AG10803 (cell line): ENCODE measurements at regions not wholly inside any gene's neighbourhood (a gene's known extent, or its start where the extent isn't known, plus 50 kb on each side); places are given as distances from the start of the nearest gene placed in this dataset.

Experiments used
- DNase-seq: peaks from one replicate; pipeline ENCODE4 v3.0.0; 2010; ENCODE audit warnings: low read depth
- H3K4me3 ChIP-seq: 2 replicates; pipeline ENCODE4 v1.5.1; 2011; ENCODE audit warnings: mild to moderate bottlenecking, low read length, control low read depth
- TF ChIP-seq, protein P1 (sequence below): conservative IDR thresholded peaks from 2 replicates; pipeline ENCODE4 v1.5.1; 2011; ENCODE audit warnings: mild to moderate bottlenecking, low read length, control low read depth, inconsistent platforms

DNA sequence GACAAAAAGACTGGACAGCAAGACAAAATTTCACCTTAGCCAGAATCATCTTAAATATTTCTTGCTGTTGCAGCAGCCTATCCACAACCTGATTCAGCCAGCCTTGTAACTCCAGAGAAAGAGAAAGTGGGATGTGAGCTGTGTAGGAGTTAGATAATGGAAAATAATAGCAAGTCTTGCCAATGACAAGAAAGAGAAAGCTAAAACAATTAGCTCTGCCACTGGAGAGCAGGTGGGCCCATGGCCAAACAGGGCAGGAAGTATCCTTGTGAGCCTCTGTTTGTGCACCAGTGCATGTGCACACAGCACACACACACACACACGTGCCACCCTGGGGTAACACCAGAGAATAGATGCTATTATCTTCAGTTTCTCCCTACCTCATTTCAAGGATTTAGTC lies 106.0 kb upstream of the CCDC196 start:
- DNase-seq = no peak
- H3K4me3 ChIP-seq = no peak overlapping the region
- TF ChIP-seq, protein P1, sequence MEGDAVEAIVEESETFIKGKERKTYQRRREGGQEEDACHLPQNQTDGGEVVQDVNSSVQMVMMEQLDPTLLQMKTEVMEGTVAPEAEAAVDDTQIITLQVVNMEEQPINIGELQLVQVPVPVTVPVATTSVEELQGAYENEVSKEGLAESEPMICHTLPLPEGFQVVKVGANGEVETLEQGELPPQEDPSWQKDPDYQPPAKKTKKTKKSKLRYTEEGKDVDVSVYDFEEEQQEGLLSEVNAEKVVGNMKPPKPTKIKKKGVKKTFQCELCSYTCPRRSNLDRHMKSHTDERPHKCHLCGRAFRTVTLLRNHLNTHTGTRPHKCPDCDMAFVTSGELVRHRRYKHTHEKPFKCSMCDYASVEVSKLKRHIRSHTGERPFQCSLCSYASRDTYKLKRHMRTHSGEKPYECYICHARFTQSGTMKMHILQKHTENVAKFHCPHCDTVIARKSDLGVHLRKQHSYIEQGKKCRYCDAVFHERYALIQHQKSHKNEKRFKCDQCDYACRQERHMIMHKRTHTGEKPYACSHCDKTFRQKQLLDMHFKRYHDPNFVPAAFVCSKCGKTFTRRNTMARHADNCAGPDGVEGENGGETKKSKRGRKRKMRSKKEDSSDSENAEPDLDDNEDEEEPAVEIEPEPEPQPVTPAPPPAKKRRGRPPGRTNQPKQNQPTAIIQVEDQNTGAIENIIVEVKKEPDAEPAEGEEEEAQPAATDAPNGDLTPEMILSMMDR = no peak

DNA sequence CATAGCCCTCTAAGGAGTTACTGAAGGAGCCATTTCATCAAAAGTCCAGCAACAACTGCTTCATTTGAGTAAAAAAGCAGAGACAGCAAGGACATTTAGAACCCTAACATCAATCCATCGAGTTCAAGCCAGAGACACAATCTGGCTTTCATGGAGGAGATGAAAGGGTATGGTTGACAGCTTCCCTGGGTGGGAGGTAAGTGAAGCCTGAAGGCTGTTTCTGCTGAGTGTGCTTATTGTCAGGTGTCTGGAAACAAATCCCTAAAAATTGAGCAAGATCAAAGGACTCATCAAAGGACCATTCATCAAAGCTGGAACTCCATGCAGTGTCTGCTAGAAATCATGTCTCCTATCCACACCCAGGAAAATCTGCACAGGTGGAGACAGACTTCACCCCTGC lies 104.4 kb upstream of the CCDC196 start:
- H3K4me3 ChIP-seq = no peak overlapping the region
- TF ChIP-seq, protein P1 = no peak
- DNase-seq = no peak

DNA sequence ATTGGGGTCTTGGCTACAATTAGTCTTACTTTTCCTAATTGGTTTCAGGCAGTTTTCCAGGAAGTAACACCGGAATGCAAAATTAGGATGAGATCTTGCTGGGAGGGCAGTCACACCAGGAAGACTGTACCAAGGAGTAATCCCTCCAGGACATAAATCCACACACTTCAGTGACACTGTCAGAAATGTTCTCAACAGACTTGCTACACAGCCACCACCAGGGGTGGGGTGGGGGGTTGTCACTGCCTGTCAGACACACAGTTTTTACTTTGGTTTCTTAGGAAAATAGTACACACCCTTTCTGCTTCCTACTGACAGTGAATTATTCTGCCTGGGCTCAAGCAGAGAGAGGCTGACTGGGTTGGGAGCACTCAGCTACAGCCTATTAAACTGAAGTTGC lies 102.9 kb upstream of the CCDC196 start:
- no peak overlapping the region for H3K4me3 ChIP-seq
- TF ChIP-seq, protein P1 = no peak
- no peak for DNase-seq

DNA sequence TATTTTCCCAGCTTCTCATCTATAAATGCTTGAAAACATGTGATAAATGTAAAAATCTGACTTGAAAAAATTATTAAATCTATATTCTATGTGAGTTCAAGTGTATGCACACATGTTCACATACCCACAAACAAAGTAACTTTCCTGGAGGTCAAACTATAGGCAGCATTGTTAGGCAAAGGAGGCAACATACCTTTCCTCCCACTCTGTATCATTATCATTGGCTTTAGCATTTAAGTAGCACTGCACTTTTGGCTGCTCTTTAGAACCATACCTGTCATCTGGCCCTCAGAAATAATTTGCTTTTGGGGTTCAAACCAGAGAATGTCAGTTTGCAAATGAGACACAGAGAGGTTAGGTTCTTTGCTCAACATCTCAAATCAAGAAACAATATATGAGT lies 102.4 kb upstream of the CCDC196 start:
- TF ChIP-seq, protein P1 = no peak
- no peak overlapping the region for H3K4me3 ChIP-seq
- DNase-seq = no peak

DNA sequence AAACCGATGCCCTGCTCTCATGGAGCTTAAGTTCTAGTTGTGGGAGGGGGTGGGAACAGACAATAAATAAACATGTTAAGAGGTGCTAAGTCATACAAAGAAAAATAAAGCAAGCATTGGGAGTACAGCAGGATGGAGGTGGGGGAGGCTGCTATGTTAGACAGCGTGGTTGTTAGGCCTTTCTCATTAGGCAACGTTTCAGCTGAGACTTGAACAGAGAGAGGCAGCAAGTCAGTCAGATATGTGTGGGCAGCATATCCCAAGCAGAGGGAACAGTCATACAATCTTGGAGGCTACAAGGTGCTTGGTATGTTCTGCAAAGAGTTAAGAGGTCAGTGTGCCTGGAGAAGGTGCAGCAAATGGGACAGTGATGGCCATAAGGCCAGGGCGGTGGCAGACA lies 97.7 kb upstream of the CCDC196 start:
- no peak overlapping the region for H3K4me3 ChIP-seq
- TF ChIP-seq, protein P1 = no peak
- no peak for DNase-seq

DNA sequence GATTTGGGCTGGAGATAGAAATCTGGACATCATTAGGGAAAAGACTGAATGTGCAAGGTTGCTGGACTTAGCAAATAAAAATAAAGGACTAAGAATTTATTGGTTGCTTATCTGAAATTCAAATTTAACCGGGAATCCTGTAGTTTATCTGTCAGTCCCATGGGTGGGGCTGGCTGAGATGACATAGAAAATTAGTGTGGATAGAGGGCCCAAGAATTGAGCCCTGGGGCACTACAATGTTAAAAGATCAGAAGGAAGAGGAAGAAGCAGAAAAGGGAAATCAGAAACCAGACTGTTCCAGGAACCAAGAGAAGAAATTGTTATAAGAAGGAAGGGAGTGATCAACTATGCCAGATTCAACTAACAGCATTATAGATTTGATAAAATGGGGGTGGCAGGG lies 96.7 kb upstream of the CCDC196 start:
- H3K4me3 ChIP-seq = no peak overlapping the region
- DNase-seq = no peak
- TF ChIP-seq, protein P1 = no peak

DNA sequence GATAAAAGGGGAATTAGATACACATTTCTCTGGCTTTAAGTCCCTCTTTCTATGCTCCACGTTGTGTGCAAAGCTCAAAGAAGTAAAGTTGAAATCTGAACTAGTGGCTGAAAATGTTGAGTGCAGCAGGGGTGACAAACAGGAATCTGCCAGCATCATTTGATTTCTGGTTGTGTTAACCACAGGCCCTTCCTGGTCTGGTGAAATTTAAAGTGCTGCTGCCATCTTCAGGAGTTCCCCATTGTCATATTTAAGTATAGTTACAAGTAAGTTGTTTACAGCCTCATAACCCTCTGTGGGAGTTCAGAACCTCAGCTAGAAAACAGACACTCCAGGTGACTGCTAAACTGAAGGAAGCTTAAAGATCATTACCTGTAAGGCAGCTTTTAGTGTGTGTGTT lies 90.9 kb upstream of the CCDC196 start:
- no peak for DNase-seq
- TF ChIP-seq, protein P1 = no peak
- H3K4me3 ChIP-seq = no peak overlapping the region
